ENCODE measurements at regions not wholly inside any gene's neighbourhood (a gene's known extent, or its start where the extent isn't known, plus 50 kb on each side); places are given as distances from the start of the nearest gene placed in this dataset.

- TF ChIP-seq CTCF (conservative IDR thresholded peaks at IDR 0.05) (no peak), EZH2 (IDR thresholded peaks at IDR 0.05; ENCODE audit: low read depth) (no peak)
Measured at GRCh38 chr7:13386741-13387140, 602.7 kb downstream of the ETV1 start.

Measured in PC-9 (cell line).